ENCODE measurements at regions not wholly inside any gene's neighbourhood (a gene's known extent, or its start where the extent isn't known, plus 50 kb on each side); places are given as distances from the start of the nearest gene placed in this dataset.

- POLR2A ChIA-PET, result no interaction called here
- intact Hi-C loops (cut with micrococcal nuclease), result no loop called here
- TF ChIP-seq SOX6 (IDR thresholded peaks at IDR 0.05), result no peak
- TF ChIP-seq ZFP91 (CRISPR knock-in tag; IDR thresholded peaks at IDR 0.05), result no peak
- TF ChIP-seq E2F5 (CRISPR knock-in tag; IDR thresholded peaks at IDR 0.05), result no peak
- no peak for TF ChIP-seq POLR2H (tag; IDR thresholded peaks at IDR 0.05; ENCODE audit: low read depth)
- TF ChIP-seq ZNF174 (CRISPR knock-in tag; IDR thresholded peaks at IDR 0.05), result no peak
- TF ChIP-seq HES1 (IDR thresholded peaks at IDR 0.05; ENCODE audit: low read depth), result no peak
- no peak for TF ChIP-seq MAX (CRISPR knock-in tag; IDR thresholded peaks at IDR 0.05)
- TF ChIP-seq PYGO2 (tag; IDR thresholded peaks at IDR 0.05), result no peak
- no peak for TF ChIP-seq ZNF586 (CRISPR knock-in tag; conservative IDR thresholded peaks at IDR 0.05)
- no peak for TF ChIP-seq POLR3A (IDR thresholded peaks at IDR 0.05; ENCODE audit: borderline replicate concordance, extremely low read depth, insufficient read depth, insufficient read length)
- TF ChIP-seq ATF3 (IDR thresholded peaks at IDR 0.05), result no peak
- no peak for TF ChIP-seq ATF3 (CRISPR knock-in tag; conservative IDR thresholded peaks at IDR 0.05)
- no peak for TF ChIP-seq KHSRP (IDR thresholded peaks at IDR 0.05)
- TF ChIP-seq NCOA4 (IDR thresholded peaks at IDR 0.05; ENCODE audit: partially characterized antibody), result no peak
- TF ChIP-seq PBX2 (CRISPR knock-in tag; IDR thresholded peaks at IDR 0.05; ENCODE audit: low read depth), result no peak
- TF ChIP-seq PBX2 (tag; conservative IDR thresholded peaks at IDR 0.05; ENCODE audit: low read depth), result no peak
Observed at GRCh38 chr4:43332052-43332425, 439.5 kb downstream of the GRXCR1 start.

More at GRCh38 chr4:43332052-43332425, 439.5 kb downstream of the GRXCR1 start:
- no peak overlapping the region for H3K9ac ChIP-seq (ENCODE audit: insufficient read depth in 1 of 2, low read depth in 2 of 2, low read length in 2 of 2)
- H2AFZ ChIP-seq (ENCODE audit: low read depth, low read length), result no peak overlapping the region
- H3K27me3 ChIP-seq (ENCODE audit: control insufficient read depth in 2 of 2, insufficient read depth in 2 of 2, low read length in 2 of 2), result no peaks in the 10 kb centered on the region
- H3K79me2 ChIP-seq (ENCODE audit: control insufficient read depth, insufficient read depth, low read length), result no peaks in the 10 kb centered on the region
- H3K4me1 ChIP-seq (replicated peaks in 1 of 2; ENCODE audit: control insufficient read depth in 2 of 2, insufficient read depth in 2 of 2, low read length in 2 of 2), result no peaks in the 10 kb centered on the region
- DNase-seq (ENCODE audit: extremely low read depth in 1 of 4, low spot score in 3 of 4) (no peak), ATAC-seq (no peak), FAIRE-seq (no peak)
- no peaks in the 10 kb centered on the region for H3K9me3 ChIP-seq (replicated peaks; ENCODE audit: control insufficient read depth, insufficient read depth, low read depth, low read length)
- CTCF ChIA-PET (ENCODE audit: low intra/inter-chr PET ratio), result no interaction called here
- in situ Hi-C loops (cut with MboI), result no loop called here
- no peak overlapping the region for H3K27ac ChIP-seq (ENCODE audit: extremely low read depth, low read depth, low read length)
- no peaks in the 10 kb centered on the region for H3K36me3 ChIP-seq (ENCODE audit: control insufficient read depth, insufficient read depth, low read length)
- no peaks in the 10 kb centered on the region for H4K20me1 ChIP-seq (replicated peaks; ENCODE audit: control insufficient read depth, insufficient read depth, low read length)
- H3K9me1 ChIP-seq (ENCODE audit: control insufficient read depth, insufficient read depth, low read length), result no peaks in the 10 kb centered on the region
- no TSS peak for BruUV-seq (replicated peaks)
- H3K4me2 ChIP-seq (ENCODE audit: insufficient read depth, low read length), result no peak overlapping the region
- no peak overlapping the region for H3K4me3 ChIP-seq
